Activated T-helper 2 cell treated with anti-CD3 and anti-CD28 coated beads, Interferon-gamma antibody, Interleukin-2, Interleukin-4, amounts not matched to agents 10 μg/mL and 5 μg/mL and 100 μg/mL, durations not matched to agents 14 hours and 24 hours and 36 hours (primary cell): ENCODE measurements at regions not wholly inside any gene's neighbourhood (a gene's known extent, or its start where the extent isn't known, plus 50 kb on each side); places are given as distances from the start of the nearest gene placed in this dataset.

Experiments
- DNase-seq: peaks from one replicate; pipeline ENCODE4 v3.0.0; 2021; ENCODE audit warnings: low spot score
- H3K27ac Mint-ChIP-seq: one replicate; pipeline ENCODE4 v1.8.0; 2021; ENCODE audit warnings: mixed read lengths
- H3K27me3 Mint-ChIP-seq: one replicate; pipeline ENCODE4 v1.8.0; 2021; ENCODE audit warnings: low read depth, mixed read lengths
- H3K36me3 Mint-ChIP-seq: one replicate; pipeline ENCODE4 v1.8.0; 2021; ENCODE audit warnings: low read depth, mixed read lengths
- H3K4me1 Mint-ChIP-seq: one replicate; pipeline ENCODE4 v1.8.0; 2021; ENCODE audit warnings: low read depth, mixed read lengths
- H3K4me3 Mint-ChIP-seq: one replicate; pipeline ENCODE4 v1.8.0; 2021; ENCODE audit warnings: low read depth, mild to moderate bottlenecking, moderate library complexity, mixed read lengths
- H3K9me3 Mint-ChIP-seq: one replicate; pipeline ENCODE4 v1.8.0; 2021; ENCODE audit warnings: mixed read lengths
- intact Hi-C: fragments of 100-400 bp; cut with micrococcal nuclease; formaldehyde crosslinking; loops from one replicate; pipeline ENCODE4 v1.15.1; 2023

DNA sequence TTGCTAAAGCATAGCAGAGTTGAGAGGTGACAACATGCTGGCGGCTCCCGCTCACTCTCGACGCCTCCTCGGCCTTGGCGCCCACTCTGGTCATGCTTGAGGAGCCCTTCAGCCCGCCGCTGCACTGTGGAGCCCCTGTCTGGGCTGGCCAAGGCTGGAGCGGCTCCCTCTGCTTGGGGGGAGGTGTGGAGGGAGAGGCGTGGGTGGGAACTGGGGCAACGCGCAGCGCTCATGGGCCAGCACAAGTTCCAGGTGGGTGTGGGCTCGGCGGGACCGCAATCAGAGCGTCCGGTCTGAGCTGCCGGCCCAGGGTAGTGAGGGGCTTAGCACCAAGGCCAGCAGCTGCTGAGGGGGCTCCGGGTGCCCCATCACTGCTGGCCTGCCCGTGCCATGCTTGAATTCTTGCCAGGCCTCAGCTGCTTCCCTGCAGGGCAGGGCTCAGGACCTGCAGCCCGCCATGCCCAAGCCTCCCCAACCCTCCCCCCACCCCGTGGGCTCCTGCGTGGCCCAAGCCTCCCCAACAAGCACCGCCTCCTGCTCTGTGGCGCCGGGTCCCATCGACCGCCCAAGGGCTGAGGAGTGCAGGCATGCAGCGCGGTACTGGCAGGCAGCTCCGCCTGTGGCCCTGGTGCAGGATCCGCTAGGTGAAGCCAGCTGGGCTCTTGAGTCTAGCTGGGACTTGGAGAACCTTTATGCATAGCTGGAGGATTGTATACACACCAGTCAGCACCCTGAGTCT, 2052.8 kb upstream of the CELF4 start:
- DNase-seq: no peak
- no peaks in the 10 kb centered on the region for H3K4me1 Mint-ChIP-seq
- H3K36me3 Mint-ChIP-seq: no peaks in the 10 kb centered on the region
- H3K4me3 Mint-ChIP-seq: no peak overlapping the region
- H3K27me3 Mint-ChIP-seq: no peaks in the 10 kb centered on the region
- H3K9me3 Mint-ChIP-seq: peaks cover 10% of the 10 kb centered on the region
- intact Hi-C loops: no loop called here
- no peak overlapping the region for H3K27ac Mint-ChIP-seq

DNA sequence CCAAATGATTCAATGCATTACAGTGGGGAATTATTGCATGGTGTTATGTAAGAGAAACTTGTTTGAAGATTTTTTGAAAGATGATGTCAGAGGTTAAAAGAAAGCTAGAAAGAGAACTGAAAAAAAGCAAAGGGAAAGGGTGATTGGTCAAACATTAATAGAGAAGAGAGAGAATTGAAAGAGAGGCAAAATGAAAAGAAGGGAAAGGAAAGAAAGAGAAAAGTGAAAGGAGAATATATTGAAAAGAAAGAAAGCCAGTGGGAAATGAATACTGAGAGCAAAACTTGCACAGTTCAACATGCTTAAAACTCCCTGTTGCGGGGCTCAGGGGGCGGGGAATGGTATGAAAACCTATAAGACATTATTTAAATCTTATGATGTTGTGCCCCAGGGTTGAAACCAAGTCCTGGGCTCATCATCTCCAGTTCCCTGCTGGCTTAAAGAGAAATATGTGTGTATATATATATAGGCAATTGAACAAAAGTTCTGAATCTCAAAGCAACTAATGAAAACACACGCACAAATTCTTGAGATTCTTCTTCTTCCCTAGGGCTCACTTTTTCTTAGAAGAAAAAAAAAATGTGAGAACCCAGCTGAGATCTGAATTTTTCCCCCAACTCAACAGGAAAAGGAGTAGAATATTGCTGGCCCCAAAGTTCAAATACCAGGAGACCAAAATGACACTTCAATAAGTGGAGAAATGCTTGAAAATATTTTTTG, 2045.9 kb upstream of the CELF4 start:
- intact Hi-C loops: no loop called here
- Mint-ChIP-seq H3K4me1 (no peaks in the 10 kb centered on the region), H3K4me3 (no peak overlapping the region), H3K27me3 (no peaks in the 10 kb centered on the region), H3K36me3 (no peaks in the 10 kb centered on the region), H3K9me3 (peaks cover 7% of the 10 kb centered on the region), H3K27ac (no peak overlapping the region)
- DNase-seq: no peak

DNA sequence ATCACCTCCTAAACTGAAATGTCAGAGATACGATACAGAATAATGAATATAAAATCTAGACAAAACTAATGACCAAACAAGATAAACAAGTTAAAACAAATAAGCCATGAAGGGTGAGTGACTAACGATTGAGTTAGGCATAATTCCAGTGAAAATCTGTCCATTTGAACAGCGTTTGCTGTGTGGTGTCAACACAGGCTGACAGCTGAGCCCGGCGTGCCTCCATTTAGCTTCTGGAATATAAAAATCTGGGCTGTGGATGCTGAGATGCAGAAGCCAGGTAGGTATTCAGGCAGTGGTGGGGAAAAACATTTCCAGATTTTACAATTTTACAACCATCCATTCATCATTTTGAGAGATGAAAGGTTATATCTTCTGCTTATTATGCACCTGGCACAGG, 2041.4 kb upstream of the CELF4 start:
- Mint-ChIP-seq H3K4me3 (no peak overlapping the region), H3K4me1 (no peaks in the 10 kb centered on the region), H3K9me3 (no peaks in the 10 kb centered on the region), H3K27ac (no peak overlapping the region), H3K36me3 (no peaks in the 10 kb centered on the region), H3K27me3 (no peaks in the 10 kb centered on the region)
- intact Hi-C loops: no loop called here
- no peak for DNase-seq

DNA sequence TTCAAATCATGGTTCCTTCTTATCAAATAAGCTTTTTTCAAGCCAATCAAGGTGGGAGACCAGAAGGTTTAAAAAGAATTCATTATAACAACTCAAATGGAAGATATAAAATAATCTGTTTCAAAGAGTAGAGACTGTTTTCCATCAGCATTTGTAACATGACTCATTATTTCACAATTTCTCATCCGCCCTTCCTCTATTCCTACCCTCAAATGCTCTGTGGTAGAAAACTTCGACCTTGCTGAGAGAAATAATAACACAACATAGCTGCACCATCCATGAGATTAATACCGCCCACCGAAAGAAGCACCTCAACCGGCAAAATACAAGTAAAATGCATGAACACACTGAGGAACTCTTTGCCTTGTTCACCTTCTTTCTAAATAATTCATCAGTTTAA, 2039.2 kb upstream of the CELF4 start:
- intact Hi-C loops: no loop called here
- H3K9me3 Mint-ChIP-seq: no peaks in the 10 kb centered on the region
- no peak overlapping the region for H3K27ac Mint-ChIP-seq
- no peaks in the 10 kb centered on the region for H3K36me3 Mint-ChIP-seq
- H3K4me1 Mint-ChIP-seq: no peaks in the 10 kb centered on the region
- H3K4me3 Mint-ChIP-seq: no peak overlapping the region
- no peaks in the 10 kb centered on the region for H3K27me3 Mint-ChIP-seq
- DNase-seq: no peak

DNA sequence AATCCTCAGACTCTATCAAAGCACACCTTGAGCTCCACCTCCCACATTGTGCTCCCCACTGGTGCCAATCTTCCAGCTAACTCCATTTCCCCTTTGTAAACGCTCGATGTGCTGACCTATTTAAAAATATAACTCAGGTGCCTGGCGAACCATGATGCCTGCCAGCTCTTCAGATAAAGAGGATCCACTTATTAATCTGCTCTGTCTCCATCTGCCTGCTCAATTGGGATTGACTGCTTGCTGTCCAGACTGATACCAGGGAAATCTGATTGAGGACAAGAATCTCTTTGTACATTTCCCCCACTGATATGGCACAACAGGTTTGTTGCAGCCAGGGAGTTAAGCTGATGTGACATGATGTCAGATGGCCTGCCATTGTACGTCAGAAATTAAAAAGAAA, 2036.5 kb upstream of the CELF4 start:
- intact Hi-C loops: no loop called here
- Mint-ChIP-seq H3K27ac (no peak overlapping the region), H3K4me3 (no peak overlapping the region), H3K9me3 (no peaks in the 10 kb centered on the region), H3K27me3 (no peaks in the 10 kb centered on the region), H3K4me1 (no peaks in the 10 kb centered on the region), H3K36me3 (no peaks in the 10 kb centered on the region)
- DNase-seq: no peak

DNA sequence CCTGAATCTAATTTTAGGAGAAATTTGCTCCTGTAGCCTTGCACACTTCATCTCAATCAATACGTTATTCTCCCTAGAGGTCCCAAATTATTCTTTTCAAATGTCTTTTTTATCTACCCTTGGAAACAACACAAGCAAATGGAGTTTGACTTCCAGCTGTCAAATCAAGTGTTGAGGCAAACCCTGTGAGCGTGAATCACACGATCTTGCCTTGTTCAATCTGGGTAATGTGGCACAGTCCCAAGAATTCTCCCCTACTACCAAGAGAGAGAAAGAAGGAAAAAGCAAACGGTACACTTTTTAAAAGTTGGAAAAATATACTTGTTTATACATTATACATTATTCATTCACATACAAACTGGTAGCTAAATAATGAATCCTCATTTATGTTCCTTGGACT, 2035.3 kb upstream of the CELF4 start:
- no peak overlapping the region for H3K27ac Mint-ChIP-seq
- no peaks in the 10 kb centered on the region for H3K9me3 Mint-ChIP-seq
- no peaks in the 10 kb centered on the region for H3K4me1 Mint-ChIP-seq
- H3K36me3 Mint-ChIP-seq: no peaks in the 10 kb centered on the region
- intact Hi-C loops: no loop called here
- DNase-seq: no peak
- H3K4me3 Mint-ChIP-seq: no peak overlapping the region
- H3K27me3 Mint-ChIP-seq: no peaks in the 10 kb centered on the region

DNA sequence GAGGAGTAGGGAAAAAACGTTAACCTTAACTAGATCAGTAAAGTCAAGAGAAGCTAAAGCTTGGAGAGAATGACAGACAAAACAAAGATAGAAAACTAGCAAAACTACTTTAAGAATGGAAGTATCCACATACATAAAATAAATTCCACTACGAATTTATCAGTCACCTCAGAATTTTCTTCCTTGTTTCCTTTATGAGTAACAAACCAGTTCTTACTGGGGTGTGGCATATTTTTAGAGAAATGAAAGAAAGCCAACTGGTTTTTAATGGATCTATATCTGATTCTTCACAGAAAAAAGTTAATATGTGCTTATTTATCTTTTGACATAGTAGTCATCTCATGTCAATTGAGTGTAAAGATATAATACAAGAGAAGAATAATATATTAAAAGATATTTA, 2033.7 kb upstream of the CELF4 start:
- no peaks in the 10 kb centered on the region for H3K36me3 Mint-ChIP-seq
- H3K27me3 Mint-ChIP-seq: no peaks in the 10 kb centered on the region
- DNase-seq: no peak
- no peak overlapping the region for H3K4me3 Mint-ChIP-seq
- intact Hi-C loops: no loop called here
- H3K9me3 Mint-ChIP-seq: no peaks in the 10 kb centered on the region
- H3K27ac Mint-ChIP-seq: no peak overlapping the region
- no peaks in the 10 kb centered on the region for H3K4me1 Mint-ChIP-seq

DNA sequence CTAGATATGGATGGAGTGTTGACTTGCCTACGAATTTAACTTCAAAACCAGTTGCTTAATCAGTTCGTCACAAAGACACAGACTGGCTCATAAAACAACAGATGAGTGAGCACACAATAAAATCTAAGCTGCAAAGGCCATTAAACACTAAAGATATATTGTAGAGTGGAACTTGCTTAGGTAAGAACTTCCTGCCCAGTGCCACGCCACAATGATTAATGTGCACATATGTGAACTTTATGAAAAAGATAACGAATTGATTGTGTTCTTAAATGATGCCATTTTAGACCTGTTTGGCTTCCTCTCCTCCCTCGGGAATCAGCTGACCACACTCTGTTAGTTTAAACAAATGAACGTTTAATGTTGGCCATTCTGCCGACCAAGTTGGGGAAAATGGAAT, 2031.3 kb upstream of the CELF4 start:
- Mint-ChIP-seq H3K4me3 (no peak overlapping the region), H3K4me1 (no peaks in the 10 kb centered on the region), H3K36me3 (no peaks in the 10 kb centered on the region), H3K27ac (no peak overlapping the region), H3K9me3 (peaks cover 5% of the 10 kb centered on the region), H3K27me3 (no peaks in the 10 kb centered on the region)
- DNase-seq: no peak
- intact Hi-C loops: no loop called here

DNA sequence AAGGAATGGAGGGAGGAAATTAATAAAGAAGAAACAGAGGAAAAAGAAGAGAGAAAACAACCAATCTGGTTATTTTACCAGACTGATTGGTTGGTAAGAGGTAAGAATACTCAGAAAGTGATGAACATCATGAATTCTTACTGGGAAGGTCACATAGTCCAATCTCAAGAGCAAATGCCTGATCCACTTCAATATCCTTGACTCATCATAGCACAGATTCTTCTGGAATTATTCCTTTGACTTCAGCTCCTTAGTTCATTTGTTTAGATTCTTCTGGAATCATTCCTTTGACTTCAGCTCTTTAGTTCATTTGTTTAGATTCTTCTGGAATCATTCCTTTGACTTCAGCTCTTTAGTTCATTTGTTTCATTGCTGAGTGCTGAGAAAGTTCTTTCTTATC, 2030.6 kb upstream of the CELF4 start:
- no peak overlapping the region for H3K4me3 Mint-ChIP-seq
- intact Hi-C loops: no loop called here
- H3K27ac Mint-ChIP-seq: no peak overlapping the region
- no peaks in the 10 kb centered on the region for H3K4me1 Mint-ChIP-seq
- H3K9me3 Mint-ChIP-seq: peaks cover 5% of the 10 kb centered on the region
- H3K36me3 Mint-ChIP-seq: no peaks in the 10 kb centered on the region
- H3K27me3 Mint-ChIP-seq: no peaks in the 10 kb centered on the region
- no peak for DNase-seq

DNA sequence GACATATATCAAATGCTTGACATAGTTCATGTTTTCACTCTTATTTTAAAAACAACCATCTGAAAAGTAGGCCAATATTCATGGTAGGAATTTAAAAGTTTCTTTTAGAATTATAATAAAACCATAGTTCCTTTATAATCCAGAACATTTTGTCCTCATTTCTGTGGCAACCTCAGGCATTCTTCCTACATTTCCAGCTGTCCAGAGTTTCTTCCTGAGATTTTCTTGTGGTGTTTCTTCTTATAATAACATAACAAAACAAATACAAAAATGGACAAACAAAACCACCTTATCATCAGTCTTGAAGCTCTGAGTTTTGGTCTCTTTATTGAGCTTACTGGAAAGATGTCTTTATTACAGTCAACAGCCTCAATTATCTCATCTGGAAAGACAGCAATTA, 2028.6 kb upstream of the CELF4 start:
- Mint-ChIP-seq H3K4me1 (no peaks in the 10 kb centered on the region), H3K36me3 (no peaks in the 10 kb centered on the region), H3K9me3 (peaks cover 10% of the 10 kb centered on the region), H3K27me3 (no peaks in the 10 kb centered on the region), H3K4me3 (no peak overlapping the region), H3K27ac (no peak overlapping the region)
- intact Hi-C loops: no loop called here
- no peak for DNase-seq

DNA sequence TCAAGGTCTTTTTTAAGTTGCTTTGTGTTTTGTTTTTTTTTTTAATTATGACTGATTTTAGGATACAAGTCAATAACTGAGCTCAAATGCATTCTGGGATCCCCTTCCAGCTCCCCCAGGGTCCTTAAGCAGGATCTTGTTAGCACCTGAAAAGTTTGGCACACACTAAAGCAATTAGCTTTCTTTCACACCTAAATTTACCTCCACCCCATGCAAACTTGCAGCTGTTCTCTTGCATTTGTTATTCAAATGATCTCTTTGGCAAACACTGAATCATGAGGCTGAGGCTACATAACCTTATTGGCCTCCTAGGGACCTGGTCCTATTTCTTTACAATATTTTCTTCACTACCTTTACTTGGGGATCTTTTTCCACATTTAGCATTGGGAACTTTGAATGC, 2026.1 kb upstream of the CELF4 start:
- H3K27me3 Mint-ChIP-seq: no peaks in the 10 kb centered on the region
- H3K9me3 Mint-ChIP-seq: peaks cover 10% of the 10 kb centered on the region
- intact Hi-C loops: no loop called here
- H3K4me1 Mint-ChIP-seq: no peaks in the 10 kb centered on the region
- no peaks in the 10 kb centered on the region for H3K36me3 Mint-ChIP-seq
- no peak overlapping the region for H3K27ac Mint-ChIP-seq
- DNase-seq: no peak
- H3K4me3 Mint-ChIP-seq: no peak overlapping the region

DNA sequence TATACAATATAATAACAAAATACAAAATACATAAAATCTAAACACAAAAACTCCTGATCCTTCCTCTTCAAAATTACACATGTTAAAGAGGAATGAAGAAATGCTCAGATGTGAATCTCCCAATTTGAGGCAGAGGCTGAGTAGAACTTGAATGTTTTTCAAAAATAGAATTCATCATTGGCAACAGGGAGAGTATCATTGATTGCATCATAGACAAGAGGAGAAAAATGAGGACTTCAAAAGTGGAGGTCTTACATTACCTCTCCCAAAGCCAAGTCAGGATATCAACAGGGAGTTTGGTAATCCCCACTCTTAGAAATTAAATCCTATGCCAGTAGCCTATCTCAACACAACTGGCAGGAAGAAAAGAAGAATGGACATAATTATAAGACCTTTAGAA, 2023.9 kb upstream of the CELF4 start:
- H3K36me3 Mint-ChIP-seq: no peaks in the 10 kb centered on the region

DNA sequence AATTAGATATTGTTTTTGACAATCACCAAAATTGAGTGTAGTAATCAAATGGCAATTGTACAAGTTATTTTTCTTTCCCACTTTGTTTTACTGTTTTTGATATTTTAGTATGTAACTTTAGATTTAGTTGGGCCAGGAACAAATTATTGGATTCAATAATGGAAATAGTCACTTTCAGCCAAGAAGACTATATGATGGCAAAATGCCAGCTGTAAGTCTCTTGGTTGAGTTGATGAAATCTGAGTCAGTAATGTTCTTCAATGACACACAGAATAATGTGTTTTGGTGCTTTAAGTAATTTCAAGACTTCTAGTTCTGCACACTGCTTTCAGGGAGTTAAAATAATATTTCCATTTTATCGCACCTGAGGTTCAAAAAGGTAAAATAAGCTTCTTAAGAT, 2022.0 kb upstream of the CELF4 start:
- no peak for DNase-seq
- no peaks in the 10 kb centered on the region for H3K4me1 Mint-ChIP-seq
- intact Hi-C loops: no loop called here
- H3K36me3 Mint-ChIP-seq: no peaks in the 10 kb centered on the region
- no peaks in the 10 kb centered on the region for H3K27me3 Mint-ChIP-seq
- H3K9me3 Mint-ChIP-seq: peaks cover 5% of the 10 kb centered on the region
- H3K4me3 Mint-ChIP-seq: no peak overlapping the region
- H3K27ac Mint-ChIP-seq: no peak overlapping the region

More for the DNA sequence above, 2023.9 kb upstream of the CELF4 start:
- intact Hi-C loops: no loop called here
- Mint-ChIP-seq H3K27me3 (no peaks in the 10 kb centered on the region), H3K4me1 (no peaks in the 10 kb centered on the region), H3K9me3 (peaks cover 10% of the 10 kb centered on the region), H3K4me3 (no peak overlapping the region), H3K27ac (no peak overlapping the region)
- no peak for DNase-seq
